GM23338 (cell line): ENCODE measurements at regions not wholly inside any gene's neighbourhood (a gene's known extent, or its start where the extent isn't known, plus 50 kb on each side); places are given as distances from the start of the nearest gene placed in this dataset.

ENCODE experiments used
- ATAC-seq: fragments of 200-7000 bp; cut with Tn5 transposase; 3 replicates; pipeline ENCODE4 v1.9.1; 2020
- DNase-seq: peaks from one replicate; pipeline ENCODE4 v3.0.0-alpha.2; 2015; ENCODE audit warnings: low spot score
- H2AFZ ChIP-seq: fragments of 200-600 bp; sonication (generic); 2 replicates; pipeline ENCODE4 v1.8.0; 2016; ENCODE audit warnings: antibody characterized with exemption, mild to moderate bottlenecking, moderate library complexity
- H3F3A ChIP-seq: fragments of 200-600 bp; sonication (generic); replicated peaks from 2 replicates; pipeline ENCODE4 v1.8.0; 2017; ENCODE audit warnings: antibody characterized with exemption, mixed run types, low read depth
- H3K27ac ChIP-seq: fragments of 200-600 bp; sonication (generic); 2 replicates; pipeline ENCODE4 v1.6.1; 2016; ENCODE audit warnings: low read depth
- H3K27me3 ChIP-seq: fragments of 200-600 bp; sonication (generic); 2 replicates; pipeline ENCODE4 v1.8.0; 2016; ENCODE audit warnings: mild to moderate bottlenecking, mixed run types, moderate library complexity; ENCODE audit not compliant: insufficient read depth
- H3K36me3 ChIP-seq: fragments of 200-600 bp; sonication (generic); 2 replicates; pipeline ENCODE4 v1.8.0; 2016; ENCODE audit warnings: mild to moderate bottlenecking; ENCODE audit not compliant: insufficient read depth
- H3K4me1 ChIP-seq: fragments of 200-600 bp; sonication (generic); 2 replicates; pipeline ENCODE4 v1.8.0; 2016; ENCODE audit warnings: mild to moderate bottlenecking, moderate library complexity; ENCODE audit not compliant: insufficient read depth
- H3K4me2 ChIP-seq: fragments of 200-600 bp; sonication (generic); 2 replicates; pipeline ENCODE4 v1.7.1; 2017; ENCODE audit warnings: mixed run types
- H3K4me3 ChIP-seq: fragments of 200-600 bp; sonication (generic); 2 replicates; pipeline ENCODE4 v1.6.1; 2016; ENCODE audit warnings: mixed run types
- H3K79me2 ChIP-seq: fragments of 200-600 bp; sonication (generic); replicated peaks from 2 replicates; pipeline ENCODE4 v1.8.0; 2017; ENCODE audit warnings: mild to moderate bottlenecking; ENCODE audit not compliant: insufficient read depth
- H3K9me2 ChIP-seq: fragments of 200-600 bp; sonication (generic); 2 replicates; pipeline ENCODE4 v1.8.0; 2017; ENCODE audit not compliant: insufficient read depth
- H4K20me1 ChIP-seq: fragments of 200-600 bp; sonication (generic); replicated peaks from 2 replicates; pipeline ENCODE4 v1.8.0; 2017; ENCODE audit warnings: mild to moderate bottlenecking; ENCODE audit not compliant: insufficient read depth
- H3K27ac Mint-ChIP-seq: 2 replicates; pipeline ENCODE4 v1.8.0; 2020; ENCODE audit warnings: inconsistent platforms, mild to moderate bottlenecking, moderate library complexity, mixed read lengths
- H3K27me3 Mint-ChIP-seq: 3 replicates; pipeline ENCODE4 v1.8.0; 2022; ENCODE audit warnings: low read depth, mild to moderate bottlenecking, moderate library complexity, mixed read lengths, inconsistent platforms; ENCODE audit not compliant: insufficient read depth, poor library complexity
- H3K36me3 Mint-ChIP-seq: 3 replicates; pipeline ENCODE4 v1.8.0; 2021; ENCODE audit warnings: low read depth, mild to moderate bottlenecking, inconsistent platforms, moderate library complexity, mixed read lengths
- H3K4me1 Mint-ChIP-seq: 3 replicates; pipeline ENCODE4 v1.8.0; 2020; ENCODE audit warnings: mild to moderate bottlenecking, inconsistent platforms, mixed read lengths
- H3K4me3 Mint-ChIP-seq: 3 replicates; pipeline ENCODE4 v1.8.0; 2021; ENCODE audit warnings: moderate library complexity, mild to moderate bottlenecking, inconsistent platforms, mixed read lengths
- H3K9me3 Mint-ChIP-seq: 3 replicates; pipeline ENCODE4 v1.8.0; 2020; ENCODE audit warnings: moderate library complexity, mild to moderate bottlenecking, inconsistent platforms, mixed read lengths
- CREB1 ChIP-seq: fragments of 250-450 bp; sonication (Bioruptor Pico); IDR thresholded peaks from 2 replicates; pipeline ENCODE4 v1.5.0; 2020; ENCODE audit warnings: low read depth, mild to moderate bottlenecking, moderate library complexity
- EZH2 ChIP-seq: fragments of 200-600 bp; sonication (generic); IDR thresholded peaks from one replicate; pipeline ENCODE4 v1.8.0; 2017; ENCODE audit warnings: antibody characterized with exemption, mild to moderate bottlenecking, low read depth; ENCODE audit not compliant: unreplicated experiment
- EZH2phosphoT487 ChIP-seq: fragments of 200-600 bp; sonication (generic); IDR thresholded peaks from one replicate; pipeline ENCODE4 v1.8.1; 2018; ENCODE audit warnings: antibody characterized with exemption; ENCODE audit not compliant: unreplicated experiment
- JUNB ChIP-seq: IDR thresholded peaks from one replicate; pipeline ENCODE4 v1.6.1; 2016; ENCODE audit warnings: antibody characterized with exemption; ENCODE audit not compliant: unreplicated experiment
- NANOG ChIP-seq: IDR thresholded peaks from 2 replicates; pipeline ENCODE4 v1.6.1; 2016; ENCODE audit warnings: antibody characterized with exemption, borderline replicate concordance
- POLR2AphosphoS5 ChIP-seq: IDR thresholded peaks from 2 replicates; pipeline ENCODE4 v1.6.1; 2016; ENCODE audit warnings: antibody characterized with exemption, low read depth
- STAT1 ChIP-seq: IDR thresholded peaks from one replicate; pipeline ENCODE4 v1.6.1; 2016; ENCODE audit warnings: antibody characterized with exemption; ENCODE audit not compliant: unreplicated experiment
- ZNF114 ChIP-seq: fragments of 250-450 bp; sonication (Bioruptor Pico); IDR thresholded peaks from 2 replicates; pipeline ENCODE4 v1.5.0; 2020; ENCODE audit warnings: mild to moderate bottlenecking, moderate library complexity
- ZNF331 ChIP-seq: fragments of 250-450 bp; sonication (Bioruptor Pico); IDR thresholded peaks from 2 replicates; pipeline ENCODE4 v1.5.0; 2020; ENCODE audit warnings: low read depth, mild to moderate bottlenecking, moderate library complexity
- TF ChIP-seq, protein P1 (sequence below), 2 experiments: fragments of 200-600 bp in 1 of 2; sonication (generic) in 1 of 2; conservative IDR thresholded peaks; 2 replicates each; pipeline versions ENCODE4 v1.5.1 to v1.6.1; 2016 to 2017; ENCODE audit warnings: antibody characterized with exemption in 2 of 2, low read depth in 2 of 2, mild to moderate bottlenecking in 2 of 2, moderate library complexity in 1 of 2
- TF ChIP-seq, protein P2 (sequence below): fragments of 250-450 bp; sonication (Bioruptor Pico); IDR thresholded peaks from 2 replicates; pipeline ENCODE4 v1.5.0; 2020; ENCODE audit warnings: mild to moderate bottlenecking, moderate library complexity
- TF ChIP-seq, protein P3 (sequence below): IDR thresholded peaks from 2 replicates; pipeline ENCODE4 v1.6.1; 2016; ENCODE audit warnings: antibody characterized with exemption
- TF ChIP-seq, protein P4 (sequence below): IDR thresholded peaks from one replicate; pipeline ENCODE4 v1.6.1; 2018; ENCODE audit warnings: antibody characterized with exemption; ENCODE audit not compliant: unreplicated experiment

DNA sequence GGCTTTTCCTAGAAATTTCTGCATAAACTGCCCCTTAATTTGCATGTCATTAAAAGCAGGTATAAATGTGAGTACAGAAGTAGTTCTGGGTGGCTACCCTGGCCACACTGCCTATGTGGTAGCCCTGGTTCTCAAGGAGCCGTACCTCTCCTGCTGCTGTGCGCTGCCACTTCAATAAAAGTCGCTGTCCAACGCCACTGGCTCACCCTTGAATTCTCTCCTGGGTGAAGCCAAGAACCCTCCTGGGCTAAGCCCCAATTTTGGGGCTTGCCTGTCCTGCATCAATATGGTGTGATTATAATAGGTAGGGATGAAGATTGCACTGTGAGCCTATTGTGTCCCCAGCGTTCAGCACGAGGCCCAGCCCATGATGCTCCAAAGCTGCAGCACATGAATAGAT, 65.6 kb upstream of the C1orf174 start:
- Histone ChIP-seq H3F3A (no peaks in the 10 kb centered on the region), H3K4me2 (no peak overlapping the region), H2AFZ (no peak overlapping the region), H3K27me3 (no peaks in the 10 kb centered on the region), H3K4me1 (no peaks in the 10 kb centered on the region), H3K9me2 (no peaks in the 10 kb centered on the region), H3K79me2 (no peaks in the 10 kb centered on the region), H3K4me3 (no peak overlapping the region), H3K27ac (no peak overlapping the region), H3K36me3 (no peaks in the 10 kb centered on the region; the same call in 1 of the 2 replicates), H4K20me1 (no peaks in the 10 kb centered on the region)
- Mint-ChIP-seq H3K4me3 (no peak overlapping the region), H3K4me1 (no peaks in the 10 kb centered on the region), H3K27me3 (peaks cover 4% of the 10 kb centered on the region), H3K27ac (no peak overlapping the region), H3K9me3 (peaks cover 96% of the 10 kb centered on the region), H3K36me3 (peaks cover 16% of the 10 kb centered on the region)
- no peak for DNase-seq
- ATAC-seq = no peak
- TF ChIP-seq, protein P1, sequence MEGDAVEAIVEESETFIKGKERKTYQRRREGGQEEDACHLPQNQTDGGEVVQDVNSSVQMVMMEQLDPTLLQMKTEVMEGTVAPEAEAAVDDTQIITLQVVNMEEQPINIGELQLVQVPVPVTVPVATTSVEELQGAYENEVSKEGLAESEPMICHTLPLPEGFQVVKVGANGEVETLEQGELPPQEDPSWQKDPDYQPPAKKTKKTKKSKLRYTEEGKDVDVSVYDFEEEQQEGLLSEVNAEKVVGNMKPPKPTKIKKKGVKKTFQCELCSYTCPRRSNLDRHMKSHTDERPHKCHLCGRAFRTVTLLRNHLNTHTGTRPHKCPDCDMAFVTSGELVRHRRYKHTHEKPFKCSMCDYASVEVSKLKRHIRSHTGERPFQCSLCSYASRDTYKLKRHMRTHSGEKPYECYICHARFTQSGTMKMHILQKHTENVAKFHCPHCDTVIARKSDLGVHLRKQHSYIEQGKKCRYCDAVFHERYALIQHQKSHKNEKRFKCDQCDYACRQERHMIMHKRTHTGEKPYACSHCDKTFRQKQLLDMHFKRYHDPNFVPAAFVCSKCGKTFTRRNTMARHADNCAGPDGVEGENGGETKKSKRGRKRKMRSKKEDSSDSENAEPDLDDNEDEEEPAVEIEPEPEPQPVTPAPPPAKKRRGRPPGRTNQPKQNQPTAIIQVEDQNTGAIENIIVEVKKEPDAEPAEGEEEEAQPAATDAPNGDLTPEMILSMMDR (conservative IDR thresholded peaks at IDR 0.05; ENCODE audit: low read depth in 2 of 2) = no peak
- TF ChIP-seq CREB1 (CRISPR knock-in tag) = no peak
- TF ChIP-seq ZNF331 (CRISPR knock-in tag) = no peak
- TF ChIP-seq POLR2AphosphoS5 = no peak
- TF ChIP-seq, protein P2, sequence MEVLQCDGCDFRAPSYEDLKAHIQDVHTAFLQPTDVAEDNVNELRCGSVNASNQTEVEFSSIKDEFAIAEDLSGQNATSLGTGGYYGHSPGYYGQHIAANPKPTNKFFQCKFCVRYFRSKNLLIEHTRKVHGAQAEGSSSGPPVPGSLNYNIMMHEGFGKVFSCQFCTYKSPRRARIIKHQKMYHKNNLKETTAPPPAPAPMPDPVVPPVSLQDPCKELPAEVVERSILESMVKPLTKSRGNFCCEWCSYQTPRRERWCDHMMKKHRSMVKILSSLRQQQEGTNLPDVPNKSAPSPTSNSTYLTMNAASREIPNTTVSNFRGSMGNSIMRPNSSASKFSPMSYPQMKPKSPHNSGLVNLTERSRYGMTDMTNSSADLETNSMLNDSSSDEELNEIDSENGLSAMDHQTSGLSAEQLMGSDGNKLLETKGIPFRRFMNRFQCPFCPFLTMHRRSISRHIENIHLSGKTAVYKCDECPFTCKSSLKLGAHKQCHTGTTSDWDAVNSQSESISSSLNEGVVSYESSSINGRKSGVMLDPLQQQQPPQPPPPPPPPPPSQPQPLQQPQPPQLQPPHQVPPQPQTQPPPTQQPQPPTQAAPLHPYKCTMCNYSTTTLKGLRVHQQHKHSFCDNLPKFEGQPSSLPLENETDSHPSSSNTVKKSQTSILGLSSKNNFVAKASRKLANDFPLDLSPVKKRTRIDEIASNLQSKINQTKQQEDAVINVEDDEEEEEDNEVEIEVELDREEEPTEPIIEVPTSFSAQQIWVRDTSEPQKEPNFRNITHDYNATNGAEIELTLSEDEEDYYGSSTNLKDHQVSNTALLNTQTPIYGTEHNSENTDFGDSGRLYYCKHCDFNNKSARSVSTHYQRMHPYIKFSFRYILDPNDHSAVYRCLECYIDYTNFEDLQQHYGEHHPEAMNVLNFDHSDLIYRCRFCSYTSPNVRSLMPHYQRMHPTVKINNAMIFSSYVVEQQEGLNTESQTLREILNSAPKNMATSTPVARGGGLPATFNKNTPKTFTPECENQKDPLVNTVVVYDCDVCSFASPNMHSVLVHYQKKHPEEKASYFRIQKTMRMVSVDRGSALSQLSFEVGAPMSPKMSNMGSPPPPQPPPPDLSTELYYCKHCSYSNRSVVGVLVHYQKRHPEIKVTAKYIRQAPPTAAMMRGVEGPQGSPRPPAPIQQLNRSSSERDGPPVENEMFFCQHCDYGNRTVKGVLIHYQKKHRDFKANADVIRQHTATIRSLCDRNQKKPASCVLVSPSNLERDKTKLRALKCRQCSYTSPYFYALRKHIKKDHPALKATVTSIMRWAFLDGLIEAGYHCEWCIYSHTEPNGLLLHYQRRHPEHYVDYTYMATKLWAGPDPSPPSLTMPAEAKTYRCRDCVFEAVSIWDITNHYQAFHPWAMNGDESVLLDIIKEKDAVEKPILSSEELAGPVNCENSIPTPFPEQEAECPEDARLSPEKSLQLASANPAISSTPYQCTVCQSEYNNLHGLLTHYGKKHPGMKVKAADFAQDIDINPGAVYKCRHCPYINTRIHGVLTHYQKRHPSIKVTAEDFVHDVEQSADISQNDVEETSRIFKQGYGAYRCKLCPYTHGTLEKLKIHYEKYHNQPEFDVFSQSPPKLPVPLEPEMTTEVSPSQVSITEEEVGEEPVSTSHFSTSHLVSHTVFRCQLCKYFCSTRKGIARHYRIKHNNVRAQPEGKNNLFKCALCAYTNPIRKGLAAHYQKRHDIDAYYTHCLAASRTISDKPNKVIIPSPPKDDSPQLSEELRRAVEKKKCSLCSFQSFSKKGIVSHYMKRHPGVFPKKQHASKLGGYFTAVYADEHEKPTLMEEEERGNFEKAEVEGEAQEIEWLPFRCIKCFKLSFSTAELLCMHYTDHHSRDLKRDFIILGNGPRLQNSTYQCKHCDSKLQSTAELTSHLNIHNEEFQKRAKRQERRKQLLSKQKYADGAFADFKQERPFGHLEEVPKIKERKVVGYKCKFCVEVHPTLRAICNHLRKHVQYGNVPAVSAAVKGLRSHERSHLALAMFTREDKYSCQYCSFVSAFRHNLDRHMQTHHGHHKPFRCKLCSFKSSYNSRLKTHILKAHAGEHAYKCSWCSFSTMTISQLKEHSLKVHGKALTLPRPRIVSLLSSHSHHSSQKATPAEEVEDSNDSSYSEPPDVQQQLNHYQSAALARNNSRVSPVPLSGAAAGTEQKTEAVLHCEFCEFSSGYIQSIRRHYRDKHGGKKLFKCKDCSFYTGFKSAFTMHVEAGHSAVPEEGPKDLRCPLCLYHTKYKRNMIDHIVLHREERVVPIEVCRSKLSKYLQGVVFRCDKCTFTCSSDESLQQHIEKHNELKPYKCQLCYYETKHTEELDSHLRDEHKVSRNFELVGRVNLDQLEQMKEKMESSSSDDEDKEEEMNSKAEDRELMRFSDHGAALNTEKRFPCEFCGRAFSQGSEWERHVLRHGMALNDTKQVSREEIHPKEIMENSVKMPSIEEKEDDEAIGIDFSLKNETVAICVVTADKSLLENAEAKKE (CRISPR knock-in tag) = no peak
- TF ChIP-seq EZH2 = no peak
- TF ChIP-seq STAT1 = no peak
- no peak for TF ChIP-seq JUNB
- TF ChIP-seq ZNF114 (CRISPR knock-in tag) = no peak
- no peak for TF ChIP-seq EZH2phosphoT487
- TF ChIP-seq, protein P3, sequence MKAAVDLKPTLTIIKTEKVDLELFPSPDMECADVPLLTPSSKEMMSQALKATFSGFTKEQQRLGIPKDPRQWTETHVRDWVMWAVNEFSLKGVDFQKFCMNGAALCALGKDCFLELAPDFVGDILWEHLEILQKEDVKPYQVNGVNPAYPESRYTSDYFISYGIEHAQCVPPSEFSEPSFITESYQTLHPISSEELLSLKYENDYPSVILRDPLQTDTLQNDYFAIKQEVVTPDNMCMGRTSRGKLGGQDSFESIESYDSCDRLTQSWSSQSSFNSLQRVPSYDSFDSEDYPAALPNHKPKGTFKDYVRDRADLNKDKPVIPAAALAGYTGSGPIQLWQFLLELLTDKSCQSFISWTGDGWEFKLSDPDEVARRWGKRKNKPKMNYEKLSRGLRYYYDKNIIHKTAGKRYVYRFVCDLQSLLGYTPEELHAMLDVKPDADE = no peak
- TF ChIP-seq, protein P4, sequence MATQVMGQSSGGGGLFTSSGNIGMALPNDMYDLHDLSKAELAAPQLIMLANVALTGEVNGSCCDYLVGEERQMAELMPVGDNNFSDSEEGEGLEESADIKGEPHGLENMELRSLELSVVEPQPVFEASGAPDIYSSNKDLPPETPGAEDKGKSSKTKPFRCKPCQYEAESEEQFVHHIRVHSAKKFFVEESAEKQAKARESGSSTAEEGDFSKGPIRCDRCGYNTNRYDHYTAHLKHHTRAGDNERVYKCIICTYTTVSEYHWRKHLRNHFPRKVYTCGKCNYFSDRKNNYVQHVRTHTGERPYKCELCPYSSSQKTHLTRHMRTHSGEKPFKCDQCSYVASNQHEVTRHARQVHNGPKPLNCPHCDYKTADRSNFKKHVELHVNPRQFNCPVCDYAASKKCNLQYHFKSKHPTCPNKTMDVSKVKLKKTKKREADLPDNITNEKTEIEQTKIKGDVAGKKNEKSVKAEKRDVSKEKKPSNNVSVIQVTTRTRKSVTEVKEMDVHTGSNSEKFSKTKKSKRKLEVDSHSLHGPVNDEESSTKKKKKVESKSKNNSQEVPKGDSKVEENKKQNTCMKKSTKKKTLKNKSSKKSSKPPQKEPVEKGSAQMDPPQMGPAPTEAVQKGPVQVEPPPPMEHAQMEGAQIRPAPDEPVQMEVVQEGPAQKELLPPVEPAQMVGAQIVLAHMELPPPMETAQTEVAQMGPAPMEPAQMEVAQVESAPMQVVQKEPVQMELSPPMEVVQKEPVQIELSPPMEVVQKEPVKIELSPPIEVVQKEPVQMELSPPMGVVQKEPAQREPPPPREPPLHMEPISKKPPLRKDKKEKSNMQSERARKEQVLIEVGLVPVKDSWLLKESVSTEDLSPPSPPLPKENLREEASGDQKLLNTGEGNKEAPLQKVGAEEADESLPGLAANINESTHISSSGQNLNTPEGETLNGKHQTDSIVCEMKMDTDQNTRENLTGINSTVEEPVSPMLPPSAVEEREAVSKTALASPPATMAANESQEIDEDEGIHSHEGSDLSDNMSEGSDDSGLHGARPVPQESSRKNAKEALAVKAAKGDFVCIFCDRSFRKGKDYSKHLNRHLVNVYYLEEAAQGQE = no peak
- no peak for TF ChIP-seq NANOG
